Fibroblast of skin of back (primary cell): ENCODE measurements at regions not wholly inside any gene's neighbourhood (a gene's known extent, or its start where the extent isn't known, plus 50 kb on each side); places are given as distances from the start of the nearest gene placed in this dataset.

Source experiments
- DNase-seq: peaks from one replicate; pipeline ENCODE4 v3.0.0-alpha.2; 2013

- DNase-seq: no peak
Observed at GRCh38 chr2:76448956-76449355, 738.2 kb upstream of the GCFC2 start.

DNA sequence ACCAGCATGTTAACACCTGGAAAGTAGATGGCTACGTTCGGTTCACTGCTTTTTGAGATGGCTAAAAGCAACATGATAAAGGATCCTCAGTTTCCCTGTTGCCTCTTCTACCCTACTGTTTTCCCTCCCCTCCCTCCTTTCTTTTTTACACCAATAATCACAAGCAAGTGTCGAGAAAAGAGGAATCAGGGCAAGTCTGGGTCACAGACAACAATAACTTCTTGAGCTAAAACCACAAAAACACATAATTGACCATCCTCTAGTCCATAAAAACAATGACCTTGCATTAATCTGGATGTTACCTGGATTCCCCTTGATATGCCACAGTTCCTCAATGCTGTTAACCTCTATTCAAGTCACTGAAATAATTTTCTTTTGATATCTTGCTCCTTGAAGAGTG lies 736.6 kb upstream of the GCFC2 start:
- no peak for DNase-seq

GRCh38 chr2:76446872-76447271 lies 736.2 kb upstream of the GCFC2 start:
- DNase-seq: no peak

DNA sequence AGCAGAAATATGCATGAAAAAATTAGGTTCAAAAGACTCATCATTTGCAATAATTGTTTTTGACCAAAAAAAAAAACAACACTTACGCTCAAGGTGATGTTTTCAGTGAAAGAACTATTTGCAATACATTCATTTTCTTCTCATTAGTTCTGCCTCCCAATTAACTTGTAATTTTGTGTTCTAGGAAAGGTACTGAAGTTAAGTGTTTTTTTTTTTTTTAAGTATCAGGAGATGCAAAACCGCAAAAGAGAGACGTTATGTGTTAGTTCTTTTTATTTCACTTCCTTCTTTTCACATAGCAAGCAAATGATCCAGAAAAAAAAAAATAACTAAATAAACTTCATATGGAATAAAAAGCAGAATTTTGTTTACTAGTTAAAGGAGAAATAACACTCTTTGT lies 735.2 kb upstream of the GCFC2 start:
- no peak for DNase-seq

GRCh38 chr2:76444732-76445131 lies 734.0 kb upstream of the GCFC2 start:
- DNase-seq: no peak

GRCh38 chr2:76437564-76437963 lies 726.8 kb upstream of the GCFC2 start:
- DNase-seq: no peak

- no peak for DNase-seq
Observed at GRCh38 chr2:76429374-76429773, 718.7 kb upstream of the GCFC2 start.

DNA sequence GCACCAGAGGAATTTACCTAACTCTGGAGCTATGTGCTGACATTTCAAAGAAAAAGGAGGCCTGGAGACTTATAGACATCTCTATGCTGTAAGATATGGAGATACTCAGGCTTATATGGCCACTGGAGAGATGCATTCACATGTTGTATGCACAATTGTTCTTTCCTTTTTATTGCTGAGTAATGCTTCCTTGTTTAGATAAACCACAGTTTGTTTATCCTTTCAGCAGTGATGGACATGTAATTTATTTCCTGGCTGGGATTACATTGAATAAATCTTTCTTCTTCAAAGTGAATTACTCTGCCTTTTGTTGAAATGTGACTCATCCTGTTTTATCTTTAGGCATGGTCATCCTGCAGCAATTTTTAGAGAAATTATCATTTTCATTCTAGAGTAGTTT lies 716.7 kb upstream of the GCFC2 start:
- DNase-seq: no peak

GRCh38 chr2:76415821-76416220 lies 705.1 kb upstream of the GCFC2 start:
- no peak for DNase-seq

GRCh38 chr2:76413436-76413835 lies 702.7 kb upstream of the GCFC2 start:
- DNase-seq: no peak

- DNase-seq: no peak
Observed at GRCh38 chr2:76406134-76406855, 695.6 kb upstream of the GCFC2 start.

- DNase-seq: no peak
Observed at GRCh38 chr2:76393356-76393755, 682.6 kb upstream of the GCFC2 start.

DNA sequence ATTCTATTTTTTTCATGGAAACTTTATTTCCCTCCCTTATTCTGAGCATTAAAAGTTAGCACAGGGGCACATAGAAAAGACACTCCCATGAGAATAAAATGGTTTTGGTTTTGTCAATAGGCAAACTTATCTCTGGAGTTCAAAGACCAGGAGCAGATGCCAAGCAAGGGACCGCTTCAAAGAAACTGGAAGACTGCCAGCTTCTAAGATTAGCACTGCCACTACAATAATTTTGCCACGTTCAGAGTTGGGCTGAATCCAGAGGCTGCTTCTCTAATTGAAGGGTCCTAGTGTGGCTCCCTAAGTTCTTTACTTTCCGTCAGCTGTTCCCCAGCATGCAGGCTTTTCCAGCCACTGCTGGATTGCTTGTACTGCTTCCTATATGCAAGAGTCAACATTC lies 681.0 kb upstream of the GCFC2 start:
- DNase-seq: no peak

DNA sequence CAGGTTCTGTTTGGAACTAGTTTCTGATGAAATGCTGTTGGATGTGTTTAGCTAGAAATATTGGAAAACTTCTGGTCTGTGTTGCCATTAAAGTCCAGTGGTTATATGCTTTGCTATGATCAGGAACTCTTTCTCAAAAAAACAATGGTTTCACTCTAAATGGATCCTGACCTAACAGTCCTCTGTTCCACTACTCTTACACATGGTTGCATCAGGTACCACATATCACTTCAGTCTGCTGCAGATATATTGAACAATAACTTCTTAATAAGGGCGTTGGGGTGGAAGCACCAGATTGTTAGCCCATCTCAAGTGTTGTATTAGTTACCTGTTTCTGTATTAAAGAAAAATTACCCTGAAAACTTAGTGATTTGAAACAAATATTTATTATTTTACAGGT lies 676.6 kb upstream of the GCFC2 start:
- DNase-seq: no peak

- no peak for DNase-seq
Observed at GRCh38 chr2:76385943-76386342, 675.2 kb upstream of the GCFC2 start.

GRCh38 chr2:76381624-76382023 lies 670.9 kb upstream of the GCFC2 start:
- no peak for DNase-seq

- DNase-seq: no peak
Observed at GRCh38 chr2:76378140-76378539, 667.4 kb upstream of the GCFC2 start.

GRCh38 chr2:76341439-76341838 lies 630.7 kb upstream of the GCFC2 start:
- no peak for DNase-seq

DNA sequence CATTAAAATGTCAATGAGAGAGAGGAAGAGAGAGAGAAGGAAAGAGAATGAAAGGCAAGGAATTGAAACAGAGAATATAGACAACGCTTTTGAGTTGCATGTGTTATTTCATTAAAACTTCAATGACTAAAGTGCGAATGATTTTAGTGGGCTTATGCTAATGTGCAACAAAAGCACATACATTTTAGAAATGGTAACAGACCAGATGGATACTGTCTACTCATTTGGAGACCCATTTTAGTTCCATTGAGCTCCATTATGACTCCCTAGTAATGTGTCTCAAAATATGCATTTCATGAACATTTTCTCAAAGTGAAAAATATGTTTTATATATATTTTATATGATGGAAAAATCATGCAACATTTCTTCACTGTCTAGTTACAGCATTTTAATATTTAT lies 622.2 kb upstream of the GCFC2 start:
- no peak for DNase-seq

DNA sequence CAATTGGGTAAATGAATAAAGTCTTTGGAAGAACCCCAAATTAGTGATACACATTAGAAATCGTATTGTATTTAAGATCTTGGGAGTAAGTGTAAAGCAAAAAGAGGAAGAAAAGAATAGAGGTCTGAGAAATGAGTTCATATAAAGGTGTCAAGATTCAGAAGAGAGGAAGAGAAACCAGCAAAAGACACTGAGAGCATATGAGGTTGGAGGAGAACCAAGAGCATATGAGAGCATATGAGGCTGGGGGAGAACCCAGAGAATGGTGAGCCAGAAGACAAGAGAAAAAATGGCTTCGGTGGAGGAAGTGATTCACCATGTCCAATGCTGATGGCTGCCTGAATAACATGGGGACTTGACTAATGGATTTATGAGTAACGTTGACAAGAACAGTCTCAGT lies 620.1 kb upstream of the GCFC2 start:
- DNase-seq: no peak

GRCh38 chr2:76326636-76327035 lies 615.9 kb upstream of the GCFC2 start:
- no peak for DNase-seq

DNA sequence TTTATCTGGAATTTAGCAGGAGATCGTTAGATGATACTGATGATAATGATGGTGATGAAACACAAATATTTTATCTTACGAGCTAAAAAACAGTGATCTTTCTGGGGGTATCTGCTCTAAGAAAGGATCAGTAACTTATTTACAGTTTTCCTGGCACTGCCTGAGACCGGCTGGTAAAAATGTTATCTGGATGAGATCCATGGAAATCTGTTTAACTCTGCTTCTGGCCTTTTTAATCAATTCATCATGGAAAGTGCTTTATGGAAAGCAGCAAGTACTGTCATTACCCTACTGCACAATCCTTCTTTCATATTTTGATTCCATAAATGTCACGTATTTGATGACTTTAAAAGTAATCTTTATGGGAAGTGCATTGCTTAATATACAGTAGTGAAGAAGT lies 612.7 kb upstream of the GCFC2 start:
- no peak for DNase-seq

- DNase-seq: no peak
Observed at GRCh38 chr2:76320716-76321115, 610.0 kb upstream of the GCFC2 start.

DNA sequence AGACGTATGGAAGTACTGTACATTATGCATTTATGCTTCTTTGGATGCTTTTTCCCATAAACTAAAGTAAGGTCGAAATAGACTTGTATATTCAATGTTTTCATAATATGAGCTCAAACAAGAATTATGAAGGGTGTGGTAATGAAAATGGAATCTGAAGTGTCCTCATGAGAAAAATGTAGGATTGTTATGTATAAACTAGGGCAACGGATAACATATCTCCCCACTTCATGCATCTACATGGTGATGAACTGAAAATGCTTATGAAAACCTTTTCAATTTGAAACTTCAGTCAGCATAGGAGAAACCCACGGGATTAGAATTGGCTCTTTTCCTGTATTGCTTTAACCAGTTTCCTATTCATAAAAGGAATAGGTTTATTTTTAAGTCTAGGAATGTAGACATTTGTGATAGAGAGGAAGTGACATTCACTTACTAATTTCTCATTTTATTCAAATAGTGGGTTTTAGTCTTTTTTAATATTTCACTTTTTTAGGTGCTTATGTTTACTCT lies 608.2 kb upstream of the GCFC2 start:
- no peak for DNase-seq

GRCh38 chr2:76316691-76317090 lies 606.0 kb upstream of the GCFC2 start:
- DNase-seq: no peak
